ENCODE measurements at regions not wholly inside any gene's neighbourhood (a gene's known extent, or its start where the extent isn't known, plus 50 kb on each side); places are given as distances from the start of the nearest gene placed in this dataset.

- no peak for TF ChIP-seq CTCF (IDR thresholded peaks at IDR 0.05; ENCODE audit: partially characterized antibody, unreplicated experiment)
- no peaks in the 10 kb centered on the region for H3K36me3 Mint-ChIP-seq (ENCODE audit: unreplicated experiment)
Observed at GRCh38 chr7:70935854-70936253, 196.1 kb upstream of the GALNT17 start.

GRCh38 chr7:70937424-70937823 lies 194.5 kb upstream of the GALNT17 start:
- Mint-ChIP-seq H3K27me3 (ENCODE audit: unreplicated experiment) (no peaks in the 10 kb centered on the region), H3K4me3 (ENCODE audit: unreplicated experiment) (no peak overlapping the region), H3K27ac (ENCODE audit: unreplicated experiment) (no peak overlapping the region), H3K9me3 (ENCODE audit: unreplicated experiment) (no peaks in the 10 kb centered on the region), H3K4me1 (ENCODE audit: low read depth, unreplicated experiment) (no peaks in the 10 kb centered on the region), H3K36me3 (ENCODE audit: unreplicated experiment) (no peaks in the 10 kb centered on the region)
- TF ChIP-seq CTCF (IDR thresholded peaks at IDR 0.05; ENCODE audit: partially characterized antibody, unreplicated experiment) = no peak
- DNase-seq = no peak

More at GRCh38 chr7:70935854-70936253, 196.1 kb upstream of the GALNT17 start:
- no peaks in the 10 kb centered on the region for H3K4me1 Mint-ChIP-seq (ENCODE audit: low read depth, unreplicated experiment)
- no peaks in the 10 kb centered on the region for H3K27me3 Mint-ChIP-seq (ENCODE audit: unreplicated experiment)
- H3K4me3 Mint-ChIP-seq (ENCODE audit: unreplicated experiment) = no peak overlapping the region
- H3K9me3 Mint-ChIP-seq (ENCODE audit: unreplicated experiment) = no peaks in the 10 kb centered on the region
- H3K27ac Mint-ChIP-seq (ENCODE audit: unreplicated experiment) = no peak overlapping the region
- no peak for DNase-seq

GRCh38 chr7:70940597-70940996 lies 191.3 kb upstream of the GALNT17 start:
- no peak for DNase-seq
- Mint-ChIP-seq H3K4me1 (ENCODE audit: low read depth, unreplicated experiment) (no peaks in the 10 kb centered on the region), H3K27ac (ENCODE audit: unreplicated experiment) (no peak overlapping the region), H3K4me3 (ENCODE audit: unreplicated experiment) (no peak overlapping the region), H3K27me3 (ENCODE audit: unreplicated experiment) (peaks cover 5% of the 10 kb centered on the region), H3K9me3 (ENCODE audit: unreplicated experiment) (peaks cover 3% of the 10 kb centered on the region), H3K36me3 (ENCODE audit: unreplicated experiment) (no peaks in the 10 kb centered on the region)
- no peak for TF ChIP-seq CTCF (IDR thresholded peaks at IDR 0.05; ENCODE audit: partially characterized antibody, unreplicated experiment)

GRCh38 chr7:70942791-70943190 lies 189.2 kb upstream of the GALNT17 start:
- Mint-ChIP-seq H3K9me3 (ENCODE audit: unreplicated experiment) (peaks cover 3% of the 10 kb centered on the region), H3K4me3 (ENCODE audit: unreplicated experiment) (no peak overlapping the region), H3K27ac (ENCODE audit: unreplicated experiment) (no peak overlapping the region), H3K4me1 (ENCODE audit: low read depth, unreplicated experiment) (no peaks in the 10 kb centered on the region), H3K27me3 (ENCODE audit: unreplicated experiment) (peaks cover 5% of the 10 kb centered on the region), H3K36me3 (ENCODE audit: unreplicated experiment) (peaks cover 12% of the 10 kb centered on the region)
- no peak for DNase-seq
- no peak for TF ChIP-seq CTCF (IDR thresholded peaks at IDR 0.05; ENCODE audit: partially characterized antibody, unreplicated experiment)

GRCh38 chr7:70944516-70944915 lies 187.4 kb upstream of the GALNT17 start:
- no peak overlapping the region for H3K27ac Mint-ChIP-seq (ENCODE audit: unreplicated experiment)
- H3K36me3 Mint-ChIP-seq (ENCODE audit: unreplicated experiment) = peaks cover 19% of the 10 kb centered on the region
- TF ChIP-seq CTCF (IDR thresholded peaks at IDR 0.05; ENCODE audit: partially characterized antibody, unreplicated experiment) = no peak
- no peaks in the 10 kb centered on the region for H3K4me1 Mint-ChIP-seq (ENCODE audit: low read depth, unreplicated experiment)
- H3K27me3 Mint-ChIP-seq (ENCODE audit: unreplicated experiment) = peaks cover 5% of the 10 kb centered on the region
- peaks cover 3% of the 10 kb centered on the region for H3K9me3 Mint-ChIP-seq (ENCODE audit: unreplicated experiment)
- H3K4me3 Mint-ChIP-seq (ENCODE audit: unreplicated experiment) = no peak overlapping the region
- no peak for DNase-seq
